ENCODE measurements at regions not wholly inside any gene's neighbourhood (a gene's known extent, or its start where the extent isn't known, plus 50 kb on each side); places are given as distances from the start of the nearest gene placed in this dataset.
"Not testable (repeated sequence)": the region's sequence is repeated elsewhere in the genome, so short reads cannot be mapped to it uniquely, and the experiment has no call there.

DNA sequence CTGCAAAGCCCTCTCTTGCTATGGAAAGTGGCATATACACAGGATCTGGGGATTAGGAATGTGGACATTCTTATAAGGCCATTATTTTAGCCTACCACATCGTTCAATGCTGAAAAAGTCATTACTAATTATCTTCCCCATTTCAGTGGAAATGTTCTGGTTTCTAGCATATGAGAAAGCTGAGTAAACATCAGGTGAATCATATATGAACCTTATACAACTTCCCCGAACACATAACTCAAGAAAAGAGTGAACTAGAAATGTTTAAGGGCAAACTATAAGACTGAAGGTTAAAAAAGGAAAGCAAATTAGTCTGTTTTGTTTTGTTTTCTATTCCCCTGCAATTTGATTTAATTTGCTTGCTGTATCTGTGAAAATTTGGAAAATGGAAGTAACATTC, 62.5 kb upstream of the SEC22B start:
- not testable (repeated sequence) for DNase-seq (ENCODE audit: low read depth, low spot score)

DNA sequence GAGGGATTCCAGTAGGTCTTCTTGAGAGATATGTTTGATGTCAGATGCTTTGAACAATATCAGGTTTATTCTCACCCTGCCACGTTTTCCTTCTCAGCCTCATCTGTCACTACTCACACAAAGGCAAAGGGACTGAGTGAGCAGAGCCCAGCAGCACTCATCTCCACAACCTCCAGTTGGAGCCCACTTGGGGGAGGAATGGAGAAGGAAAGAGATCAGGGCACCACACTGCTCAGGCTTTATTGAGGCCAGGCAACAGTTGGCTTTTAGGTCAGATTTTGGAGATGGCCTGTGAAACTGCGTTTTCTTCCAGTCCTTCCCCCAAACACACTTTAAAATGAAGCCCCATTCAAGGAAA, 57.3 kb upstream of the SEC22B start:
- not testable (repeated sequence) for DNase-seq (ENCODE audit: low read depth, low spot score)

- DNase-seq (ENCODE audit: low read depth, low spot score) = not testable (repeated sequence)
Measured at GRCh38 chr1:120232834-120233660, 56.7 kb upstream of the SEC22B start.

DNA sequence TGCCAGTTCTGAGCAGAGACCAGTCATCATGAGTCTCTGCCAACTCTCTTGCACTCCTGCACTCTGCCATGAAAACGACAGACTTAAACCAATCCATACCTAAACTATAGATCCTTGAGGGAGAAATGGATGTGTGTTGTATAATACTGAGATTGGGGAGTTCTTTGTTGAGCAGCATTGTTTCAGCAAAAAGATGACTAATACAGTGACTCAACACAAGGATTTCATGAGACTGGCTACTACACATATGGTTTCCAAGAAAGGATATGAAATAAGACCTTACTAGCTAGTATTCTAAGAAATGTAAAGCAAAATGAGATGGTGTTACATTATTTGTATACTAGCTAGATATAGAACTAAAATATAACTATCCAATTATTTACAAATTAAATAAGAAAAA, 53.5 kb upstream of the SEC22B start:
- DNase-seq (ENCODE audit: low read depth, low spot score) = not testable (repeated sequence)

Measured in ELF-1 (cell line).